Liver (tissue), 8 donors: ENCODE measurements at regions not wholly inside any gene's neighbourhood (a gene's known extent, or its start where the extent isn't known, plus 50 kb on each side); places are given as distances from the start of the nearest gene placed in this dataset.

Experiments
- DNase-seq: peaks from one replicate; pipeline ENCODE4 v3.0.0-alpha.2; 2017; ENCODE audit warnings: low spot score
- H3K27ac ChIP-seq, 2 donors: one replicate each; pipeline ENCODE4 v1.7.0; 2013; ENCODE audit warnings: inconsistent platforms in 2 of 2, low read length in 2 of 2, control low read depth in 1 of 2, low read depth in 1 of 2, mild to moderate bottlenecking in 1 of 2
- H3K27me3 ChIP-seq, 4 donors: one replicate each; pipeline versions ENCODE4 v1.6.1 to v1.7.0; 2013; ENCODE audit warnings: low read length in 3 of 4, inconsistent platforms in 1 of 4, mild to moderate bottlenecking in 1 of 4, moderate library complexity in 1 of 4; ENCODE audit not compliant: control insufficient read depth in 4 of 4, insufficient read depth in 4 of 4
- H3K36me3 ChIP-seq, 4 donors: one replicate each; pipeline versions ENCODE4 v1.6.1 to v1.7.0; 2013; ENCODE audit warnings: low read length in 3 of 4, mild to moderate bottlenecking in 3 of 4, low read depth in 1 of 4, moderate library complexity in 1 of 4; ENCODE audit not compliant: control insufficient read depth in 4 of 4, insufficient read depth in 3 of 4
- H3K4me1 ChIP-seq, 4 donors: one replicate each; pipeline versions ENCODE4 v1.6.1 to v1.7.0; 2013; ENCODE audit warnings: low read length in 3 of 4, mild to moderate bottlenecking in 3 of 4, moderate library complexity in 1 of 4; ENCODE audit not compliant: control insufficient read depth in 4 of 4, insufficient read depth in 4 of 4
- H3K4me3 ChIP-seq, 3 donors: one replicate each; pipeline versions ENCODE4 v1.6.1 to v1.7.0; 2013; ENCODE audit warnings: low read length in 3 of 3, control low read depth in 1 of 3, low read depth in 1 of 3, mild to moderate bottlenecking in 1 of 3
- H3K9ac ChIP-seq, 2 donors: one replicate each; pipeline ENCODE4 v1.7.0; 2013; ENCODE audit warnings: low read length in 2 of 2, mild to moderate bottlenecking in 2 of 2, moderate library complexity in 2 of 2, control low read depth in 1 of 2, low read depth in 1 of 2
- H3K9me3 ChIP-seq, 4 donors: one replicate each; pipeline versions ENCODE4 v1.6.1 to v1.7.0; 2013; ENCODE audit warnings: low read length in 3 of 4; ENCODE audit not compliant: control insufficient read depth in 4 of 4
- CTCF ChIP-seq: fragments of 150-350 bp; IDR thresholded peaks from 2 replicates; pipeline ENCODE4 v1.5.1; 2017; ENCODE audit warnings: improper control_type of control experiment, low read depth, low read length; ENCODE audit not compliant: missing input control
- EGR1 ChIP-seq, 2 donors: IDR thresholded peaks; 2 replicates each; pipeline ENCODE4 v1.6.1; 2016 to 2018; ENCODE audit warnings: antibody characterized with exemption in 2 of 2, low read depth in 2 of 2
- FOXA1 ChIP-seq: IDR thresholded peaks from 2 replicates; pipeline ENCODE4 v1.6.1; 2016; ENCODE audit warnings: antibody characterized with exemption
- FOXA2 ChIP-seq: IDR thresholded peaks from 2 replicates; pipeline ENCODE4 v1.6.1; 2016; ENCODE audit warnings: antibody characterized with exemption
- GABPA ChIP-seq, 2 donors: IDR thresholded peaks in 1 of 2; conservative IDR thresholded peaks in 1 of 2; 2 replicates each; pipeline ENCODE4 v1.6.1; 2016; ENCODE audit warnings: antibody characterized with exemption in 2 of 2, mild to moderate bottlenecking in 1 of 2, moderate library complexity in 1 of 2
- HNF4A ChIP-seq, 2 donors: conservative IDR thresholded peaks; 2 replicates each; pipeline ENCODE4 v1.6.1; 2016; ENCODE audit warnings: antibody characterized with exemption in 2 of 2, mild to moderate bottlenecking in 2 of 2
- HNF4G ChIP-seq: IDR thresholded peaks from 2 replicates; pipeline ENCODE4 v1.6.1; 2016; ENCODE audit warnings: antibody characterized with exemption
- JUND ChIP-seq, 2 donors: IDR thresholded peaks; 2 replicates each; pipeline ENCODE4 v1.6.1; 2016; ENCODE audit warnings: antibody characterized with exemption in 2 of 2
- NR2F2 ChIP-seq: IDR thresholded peaks from 2 replicates; pipeline ENCODE4 v1.6.1; 2016; ENCODE audit warnings: antibody characterized with exemption
- RAD21 ChIP-seq, 2 donors: IDR thresholded peaks; 2 replicates each; pipeline ENCODE4 v1.6.1; 2016; ENCODE audit warnings: antibody characterized with exemption in 2 of 2, mild to moderate bottlenecking in 2 of 2
- REST ChIP-seq: IDR thresholded peaks from 2 replicates; pipeline ENCODE4 v1.6.1; 2016; ENCODE audit warnings: antibody characterized with exemption, mild to moderate bottlenecking
- RXRA ChIP-seq, 2 donors: IDR thresholded peaks; 2 replicates each; pipeline ENCODE4 v1.6.1; 2017 to 2018; ENCODE audit warnings: antibody characterized with exemption in 2 of 2, mild to moderate bottlenecking in 1 of 2
- SP1 ChIP-seq: IDR thresholded peaks from 2 replicates; pipeline ENCODE4 v1.6.1; 2018; ENCODE audit warnings: antibody characterized with exemption, mild to moderate bottlenecking
- TAF1 ChIP-seq: conservative IDR thresholded peaks from 2 replicates; pipeline ENCODE4 v1.6.1; 2016; ENCODE audit warnings: antibody characterized with exemption, mild to moderate bottlenecking
- YY1 ChIP-seq: IDR thresholded peaks from 2 replicates; pipeline ENCODE4 v1.6.1; 2016; ENCODE audit warnings: antibody characterized with exemption, mild to moderate bottlenecking
- ZBTB33 ChIP-seq: IDR thresholded peaks from 2 replicates; pipeline ENCODE4 v1.6.1; 2016; ENCODE audit warnings: antibody characterized with exemption
- WGBS: extraction: QIAGEN DNeasy Blood & Tissue Kit; methylation state at CpG from one replicate; pipeline ENCODE4 v1.1.7; 2013; 5-methylcytosine and 5-hydroxymethylcytosine counted together
- TF ChIP-seq, protein P1 (sequence below): IDR thresholded peaks from 2 replicates; pipeline ENCODE4 v1.6.1; 2016; ENCODE audit warnings: antibody characterized with exemption
- TF ChIP-seq, protein P2 (sequence below): IDR thresholded peaks from 2 replicates; pipeline ENCODE4 v1.6.1; 2016; ENCODE audit warnings: antibody characterized with exemption
- donor health status: healthy.
- donor health status: healthy.
- donor health status: healthy.
- donor health status: healthy.
- donor health status: healthy.

DNA sequence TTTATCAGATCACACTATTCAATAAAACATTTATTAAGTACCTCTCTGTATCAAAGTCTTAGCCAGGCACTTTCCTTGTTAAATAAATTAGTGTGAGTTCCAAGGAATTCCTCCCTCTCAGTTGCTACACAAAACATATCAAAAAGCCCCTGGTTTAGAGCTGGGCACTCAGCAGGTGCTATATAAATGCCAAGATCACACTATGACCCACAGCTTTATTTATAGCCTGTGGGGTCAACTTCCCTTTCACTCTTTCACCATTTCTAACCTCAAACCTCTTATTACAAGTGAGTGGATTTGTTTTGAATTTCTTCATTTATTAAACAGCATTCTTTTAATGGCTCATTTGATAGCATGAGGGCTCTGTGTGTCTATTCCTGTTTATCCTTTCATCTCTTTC, 112.6 kb upstream of the MPHOSPH6 start:
- Histone ChIP-seq H3K4me1 (no peaks in the 10 kb centered on the region), H3K4me3 (no peak overlapping the region), H3K9ac (no peak overlapping the region), H3K9me3 (no peaks in the 10 kb centered on the region), H3K36me3 (no peaks in the 10 kb centered on the region), H3K27ac (no peak overlapping the region), H3K27me3 (peaks cover 0 to 3% (median 0%) of the 10 kb centered on the region in 4 donors)
- DNase-seq = no peak
- TF ChIP-seq RAD21 (IDR thresholded peaks at IDR 0.05) (no peak), YY1 (no peak), HNF4A (conservative IDR thresholded peaks at IDR 0.05) (no peak), HNF4G (no peak), GABPA (IDR thresholded peaks at IDR 0.05 in 1 of 2, conservative IDR thresholded peaks at IDR 0.05 in 1 of 2) (no peak), TAF1 (no peak), JUND (IDR thresholded peaks at IDR 0.05) (no peak), RXRA (IDR thresholded peaks at IDR 0.05) (no peak), SP1 (no peak), FOXA2 (no peak), NR2F2 (no peak), CTCF (no peak), EGR1 (IDR thresholded peaks at IDR 0.05; ENCODE audit: low read depth in 2 of 2) (no peak), ZBTB33 (no peak), REST (no peak)
- TF ChIP-seq, protein P1, sequence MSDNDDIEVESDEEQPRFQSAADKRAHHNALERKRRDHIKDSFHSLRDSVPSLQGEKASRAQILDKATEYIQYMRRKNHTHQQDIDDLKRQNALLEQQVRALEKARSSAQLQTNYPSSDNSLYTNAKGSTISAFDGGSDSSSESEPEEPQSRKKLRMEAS = no peak
- TF ChIP-seq, protein P2, sequence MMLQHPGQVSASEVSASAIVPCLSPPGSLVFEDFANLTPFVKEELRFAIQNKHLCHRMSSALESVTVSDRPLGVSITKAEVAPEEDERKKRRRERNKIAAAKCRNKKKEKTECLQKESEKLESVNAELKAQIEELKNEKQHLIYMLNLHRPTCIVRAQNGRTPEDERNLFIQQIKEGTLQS = no peak

GRCh38 chr16:82281544-82281943, 111.5 kb upstream of the MPHOSPH6 start:
- H3K27me3 ChIP-seq = peaks cover 0 to 3% (median 0%) of the 10 kb centered on the region in 4 donors
- TF ChIP-seq, protein P1 = no peak
- TF ChIP-seq, protein P2 = no peak
- TF ChIP-seq ZBTB33 = no peak
- no peak for TF ChIP-seq TAF1
- no peak for TF ChIP-seq CTCF
- no peak for TF ChIP-seq FOXA1
- TF ChIP-seq NR2F2 = no peak
- TF ChIP-seq HNF4G = no peak
- TF ChIP-seq FOXA2 = no peak
- TF ChIP-seq EGR1 (IDR thresholded peaks at IDR 0.05; ENCODE audit: low read depth in 2 of 2) = no peak
- no peak for TF ChIP-seq YY1
- no peak for TF ChIP-seq RAD21 (IDR thresholded peaks at IDR 0.05)
- TF ChIP-seq SP1 = no peak

More at GRCh38 chr16:82281544-82281943, 111.5 kb upstream of the MPHOSPH6 start:
- Histone ChIP-seq H3K27ac (no peak overlapping the region), H3K4me1 (no peaks in the 10 kb centered on the region), H3K9ac (no peak overlapping the region), H3K4me3 (no peak overlapping the region), H3K9me3 (no peaks in the 10 kb centered on the region), H3K36me3 (no peaks in the 10 kb centered on the region)
- 84% methylated on average over 2 of the region's 2 CpGs for WGBS
- no peak for DNase-seq
